ENCODE measurements at regions not wholly inside any gene's neighbourhood (a gene's known extent, or its start where the extent isn't known, plus 50 kb on each side); places are given as distances from the start of the nearest gene placed in this dataset.
"Not testable (repeated sequence)": the region's sequence is repeated elsewhere in the genome, so short reads cannot be mapped to it uniquely, and the experiment has no call there.

GRCh38 chr9:110128664-110129329 is 79.2 kb downstream of the C9orf152 start:
- DNase-seq, result no peak

- DNase-seq, result no peak
Measured at GRCh38 chr9:110129425-110129824, 78.5 kb downstream of the C9orf152 start.

- DNase-seq, result no peak
Measured at GRCh38 chr9:110130211-110130610, 77.7 kb downstream of the C9orf152 start.

- DNase-seq, result no peak
Measured at GRCh38 chr9:110130791-110131416, 77.1 kb downstream of the C9orf152 start.

GRCh38 chr9:110131499-110131898 is 76.5 kb downstream of the C9orf152 start:
- no peak for DNase-seq

- not testable (repeated sequence) for DNase-seq
Measured at GRCh38 chr9:110132531-110132930, 75.4 kb downstream of the C9orf152 start.

GRCh38 chr9:110133059-110133458 is 74.9 kb downstream of the C9orf152 start:
- DNase-seq, result no peak

GRCh38 chr9:110133608-110134210 is 74.2 kb downstream of the C9orf152 start:
- DNase-seq, result no peak

- no peak for DNase-seq
Measured at GRCh38 chr9:110135846-110136245, 72.1 kb downstream of the C9orf152 start.

- no peak for DNase-seq
Measured at GRCh38 chr9:110136802-110137201, 71.2 kb downstream of the C9orf152 start.

GRCh38 chr9:110140276-110140675 is 67.7 kb downstream of the C9orf152 start:
- DNase-seq, result no peak

- DNase-seq, result no peak
Measured at GRCh38 chr9:110141227-110141793, 66.6 kb downstream of the C9orf152 start.

GRCh38 chr9:110142253-110142652 is 65.7 kb downstream of the C9orf152 start:
- DNase-seq, result no peak

- no peak for DNase-seq
Measured at GRCh38 chr9:110142868-110143481, 65.0 kb downstream of the C9orf152 start.

GRCh38 chr9:110143485-110143884 is 64.5 kb downstream of the C9orf152 start:
- no peak for DNase-seq

- no peak for DNase-seq
Measured at GRCh38 chr9:110143950-110144545, 63.9 kb downstream of the C9orf152 start.

- no peak for DNase-seq
Measured at GRCh38 chr9:110146373-110146772, 61.6 kb downstream of the C9orf152 start.

- DNase-seq, result no peak
Measured at GRCh38 chr9:110148384-110148783, 59.6 kb downstream of the C9orf152 start.

- DNase-seq, result no peak
Measured at GRCh38 chr9:110148891-110149290, 59.1 kb downstream of the C9orf152 start.
